MM.1S (cell line): ENCODE measurements at regions not wholly inside any gene's neighbourhood (a gene's known extent, or its start where the extent isn't known, plus 50 kb on each side); places are given as distances from the start of the nearest gene placed in this dataset.

Source experiments
- DNase-seq: peaks from one replicate; pipeline ENCODE4 v3.0.0-alpha.2; 2015
- H2AFZ ChIP-seq: fragments of 300-600 bp; sonication (generic); 2 replicates; pipeline ENCODE4 v1.6.0; 2016; ENCODE audit warnings: antibody characterized with exemption, low read length
- H3F3A ChIP-seq: fragments of 300-600 bp; sonication (generic); 2 replicates; pipeline ENCODE4 v1.6.1; 2016; ENCODE audit warnings: mild to moderate bottlenecking, antibody characterized with exemption, low read length, moderate library complexity, mixed read lengths; ENCODE audit not compliant: insufficient read depth
- H3K27ac ChIP-seq: fragments of 300-600 bp; sonication (generic); 2 replicates; pipeline ENCODE4 v1.5.1; 2016; ENCODE audit warnings: mild to moderate bottlenecking, low read length
- H3K27me3 ChIP-seq: fragments of 300-600 bp; sonication (generic); replicated peaks from 2 replicates; pipeline ENCODE4 v1.6.0; 2016; ENCODE audit warnings: low read length; ENCODE audit not compliant: insufficient read depth
- H3K36me3 ChIP-seq: fragments of 300-600 bp; sonication (generic); replicated peaks from 2 replicates; pipeline ENCODE4 v1.6.1; 2016; ENCODE audit warnings: mild to moderate bottlenecking, low read length, mixed read lengths; ENCODE audit not compliant: insufficient read depth
- H3K4me1 ChIP-seq: fragments of 300-600 bp; sonication (generic); 2 replicates; pipeline ENCODE4 v1.6.1; 2016; ENCODE audit warnings: low read length, mixed read lengths
- H3K4me2 ChIP-seq: fragments of 300-600 bp; sonication (generic); 2 replicates; pipeline ENCODE4 v1.6.0; 2016; ENCODE audit warnings: low read depth, low read length
- H3K4me3 ChIP-seq: fragments of 300-600 bp; sonication (generic); 2 replicates; pipeline ENCODE4 v1.5.1; 2016; ENCODE audit warnings: low read length, mixed read lengths
- H3K79me2 ChIP-seq: fragments of 300-600 bp; sonication (generic); 2 replicates; pipeline ENCODE4 v1.6.1; 2016; ENCODE audit warnings: mixed run types, low read length, mixed read lengths
- H3K9ac ChIP-seq: fragments of 300-600 bp; sonication (generic); 2 replicates; pipeline ENCODE4 v1.6.1; 2016; ENCODE audit warnings: low read length, mixed read lengths
- H3K9me2 ChIP-seq: fragments of 300-600 bp; sonication (generic); replicated peaks from 2 replicates; pipeline ENCODE4 v1.6.1; 2016; ENCODE audit warnings: mild to moderate bottlenecking, low read length, mixed read lengths; ENCODE audit not compliant: insufficient read depth
- H3K9me3 ChIP-seq: fragments of 300-600 bp; sonication (generic); replicated peaks from 2 replicates; pipeline ENCODE4 v1.6.1; 2016; ENCODE audit warnings: mild to moderate bottlenecking, low read length, mixed read lengths; ENCODE audit not compliant: insufficient read depth
- H4K20me1 ChIP-seq: fragments of 300-600 bp; sonication (generic); 2 replicates; pipeline ENCODE4 v1.6.1; 2016; ENCODE audit warnings: mild to moderate bottlenecking, low read length, moderate library complexity, mixed read lengths; ENCODE audit not compliant: insufficient read depth
- EZH2 ChIP-seq: fragments of 300-600 bp; sonication (generic); optimal IDR thresholded peaks from 2 replicates; pipeline ENCODE3; 2017; ENCODE audit warnings: low read depth, mild to moderate bottlenecking, antibody characterized with exemption, low read length, mixed read lengths
- EZH2phosphoT487 ChIP-seq: fragments of 300-600 bp; sonication (generic); IDR thresholded peaks from 2 replicates; pipeline ENCODE4 v1.6.1; 2018; ENCODE audit warnings: antibody characterized with exemption, low read length
- TF ChIP-seq, protein P1 (sequence below): fragments of 300-600 bp; sonication (generic); IDR thresholded peaks from 2 replicates; pipeline ENCODE4 v1.5.1; 2016; ENCODE audit warnings: antibody characterized with exemption, low read length, mixed read lengths

DNA sequence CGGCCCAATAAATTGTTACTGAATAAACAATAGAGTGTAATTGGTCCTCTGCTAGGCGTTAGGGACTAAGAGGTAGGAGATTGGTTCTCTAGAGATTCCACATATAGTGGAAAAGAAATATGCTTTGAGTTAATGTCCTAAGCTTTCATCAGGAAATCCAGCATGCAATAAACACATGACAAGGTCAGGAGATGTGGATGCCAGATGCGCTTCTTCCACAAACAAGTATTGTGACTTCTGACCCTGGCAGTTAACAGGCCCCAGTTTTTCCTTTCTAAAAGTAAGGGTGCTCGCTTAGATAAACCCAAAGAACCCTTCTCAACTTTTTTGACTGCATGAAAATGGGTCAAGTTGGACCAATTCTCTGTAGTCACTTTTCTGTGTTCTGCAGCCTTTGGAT lies 146.5 kb upstream of the SOX21 start:
- no peaks in the 10 kb centered on the region for H3K9me2 ChIP-seq
- no peaks in the 10 kb centered on the region for H3K79me2 ChIP-seq
- no peaks in the 10 kb centered on the region for H3K4me1 ChIP-seq
- no peaks in the 10 kb centered on the region for H3K36me3 ChIP-seq
- no peak overlapping the region for H3K4me3 ChIP-seq
- H3F3A ChIP-seq, result no peaks in the 10 kb centered on the region
- no peaks in the 10 kb centered on the region for H4K20me1 ChIP-seq
- H3K27me3 ChIP-seq, result no peaks in the 10 kb centered on the region
- H3K4me2 ChIP-seq, result no peak overlapping the region
- TF ChIP-seq, protein P1, sequence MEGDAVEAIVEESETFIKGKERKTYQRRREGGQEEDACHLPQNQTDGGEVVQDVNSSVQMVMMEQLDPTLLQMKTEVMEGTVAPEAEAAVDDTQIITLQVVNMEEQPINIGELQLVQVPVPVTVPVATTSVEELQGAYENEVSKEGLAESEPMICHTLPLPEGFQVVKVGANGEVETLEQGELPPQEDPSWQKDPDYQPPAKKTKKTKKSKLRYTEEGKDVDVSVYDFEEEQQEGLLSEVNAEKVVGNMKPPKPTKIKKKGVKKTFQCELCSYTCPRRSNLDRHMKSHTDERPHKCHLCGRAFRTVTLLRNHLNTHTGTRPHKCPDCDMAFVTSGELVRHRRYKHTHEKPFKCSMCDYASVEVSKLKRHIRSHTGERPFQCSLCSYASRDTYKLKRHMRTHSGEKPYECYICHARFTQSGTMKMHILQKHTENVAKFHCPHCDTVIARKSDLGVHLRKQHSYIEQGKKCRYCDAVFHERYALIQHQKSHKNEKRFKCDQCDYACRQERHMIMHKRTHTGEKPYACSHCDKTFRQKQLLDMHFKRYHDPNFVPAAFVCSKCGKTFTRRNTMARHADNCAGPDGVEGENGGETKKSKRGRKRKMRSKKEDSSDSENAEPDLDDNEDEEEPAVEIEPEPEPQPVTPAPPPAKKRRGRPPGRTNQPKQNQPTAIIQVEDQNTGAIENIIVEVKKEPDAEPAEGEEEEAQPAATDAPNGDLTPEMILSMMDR, result no peak
- no peak for TF ChIP-seq EZH2phosphoT487
- TF ChIP-seq EZH2, result no peak
- H3K9me3 ChIP-seq, result no peaks in the 10 kb centered on the region
- H3K27ac ChIP-seq, result no peak overlapping the region
- H2AFZ ChIP-seq, result no peak overlapping the region
- DNase-seq, result no peak
- H3K9ac ChIP-seq, result no peak overlapping the region

DNA sequence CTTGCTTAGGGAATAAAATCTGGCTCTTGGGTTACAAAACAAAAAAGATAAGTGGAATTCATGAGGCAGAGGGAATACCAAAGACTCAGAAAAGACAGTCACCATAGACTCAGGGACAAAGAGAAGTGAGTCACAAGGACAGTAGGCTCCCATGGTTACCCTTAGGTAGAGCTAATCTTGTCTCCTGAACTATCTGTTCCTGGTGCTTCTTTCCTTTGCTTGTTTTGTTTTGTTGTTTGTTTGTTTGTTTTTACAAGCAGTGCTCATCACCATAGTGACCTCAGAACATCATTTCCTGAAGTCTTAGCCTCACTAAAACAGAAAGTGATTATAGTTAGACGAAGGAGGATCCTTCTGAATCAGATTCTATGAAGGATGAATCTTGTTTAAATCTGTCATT lies 142.3 kb upstream of the SOX21 start:
- H3K36me3 ChIP-seq, result no peaks in the 10 kb centered on the region

DNA sequence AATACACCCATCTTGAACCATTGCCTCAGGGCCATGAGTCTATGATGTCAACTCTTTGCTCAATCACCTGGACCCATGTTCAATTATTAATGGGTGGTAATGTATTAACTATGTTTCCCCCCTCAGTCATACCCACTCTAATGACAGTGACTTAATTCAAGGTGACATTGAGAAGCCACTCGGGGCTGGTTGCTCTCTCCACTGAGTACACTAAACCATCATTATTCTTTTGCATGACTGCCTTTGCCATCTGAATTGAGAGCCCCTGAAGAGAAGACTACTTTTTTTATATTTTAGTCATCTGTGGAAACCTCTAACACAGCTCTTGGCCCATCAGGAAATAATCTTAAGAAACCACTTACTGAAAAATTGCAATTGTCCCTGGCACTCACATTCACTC lies 139.2 kb upstream of the SOX21 start:
- Histone ChIP-seq H3K9me2 (no peaks in the 10 kb centered on the region), H3K36me3 (no peaks in the 10 kb centered on the region), H3K4me2 (no peak overlapping the region), H3K4me1 (no peaks in the 10 kb centered on the region), H3K9me3 (no peaks in the 10 kb centered on the region), H2AFZ (no peak overlapping the region), H3K27me3 (no peaks in the 10 kb centered on the region), H3K4me3 (no peak overlapping the region), H4K20me1 (no peaks in the 10 kb centered on the region), H3K27ac (no peak overlapping the region), H3K79me2 (no peaks in the 10 kb centered on the region), H3F3A (no peaks in the 10 kb centered on the region), H3K9ac (no peak overlapping the region)
- TF ChIP-seq, protein P1, result no peak
- TF ChIP-seq EZH2 (no peak), EZH2phosphoT487 (no peak)
- no peak for DNase-seq

More for the DNA sequence above, 142.3 kb upstream of the SOX21 start:
- Histone ChIP-seq H3K79me2 (no peaks in the 10 kb centered on the region), H3K9ac (no peak overlapping the region), H3F3A (no peaks in the 10 kb centered on the region), H3K27me3 (no peaks in the 10 kb centered on the region), H3K9me2 (no peaks in the 10 kb centered on the region), H3K27ac (no peak overlapping the region), H3K4me3 (no peak overlapping the region), H3K9me3 (no peaks in the 10 kb centered on the region), H3K4me2 (no peak overlapping the region), H2AFZ (no peak overlapping the region), H4K20me1 (no peaks in the 10 kb centered on the region), H3K4me1 (no peaks in the 10 kb centered on the region)
- TF ChIP-seq, protein P1, result no peak
- no peak for TF ChIP-seq EZH2
- no peak for TF ChIP-seq EZH2phosphoT487
- no peak for DNase-seq
